ENCODE measurements at regions not wholly inside any gene's neighbourhood (a gene's known extent, or its start where the extent isn't known, plus 50 kb on each side); places are given as distances from the start of the nearest gene placed in this dataset.

GRCh38 chr1:189834813-189835212 is 642.9 kb downstream of the BRINP3 start:
- TF ChIP-seq CTCF (IDR thresholded peaks at IDR 0.05) (no peak), POLR2A (IDR thresholded peaks at IDR 0.05) (no peak)

Data from right lobe of liver (tissue), 4 donors.